ENCODE measurements at regions not wholly inside any gene's neighbourhood (a gene's known extent, or its start where the extent isn't known, plus 50 kb on each side); places are given as distances from the start of the nearest gene placed in this dataset.

DNA sequence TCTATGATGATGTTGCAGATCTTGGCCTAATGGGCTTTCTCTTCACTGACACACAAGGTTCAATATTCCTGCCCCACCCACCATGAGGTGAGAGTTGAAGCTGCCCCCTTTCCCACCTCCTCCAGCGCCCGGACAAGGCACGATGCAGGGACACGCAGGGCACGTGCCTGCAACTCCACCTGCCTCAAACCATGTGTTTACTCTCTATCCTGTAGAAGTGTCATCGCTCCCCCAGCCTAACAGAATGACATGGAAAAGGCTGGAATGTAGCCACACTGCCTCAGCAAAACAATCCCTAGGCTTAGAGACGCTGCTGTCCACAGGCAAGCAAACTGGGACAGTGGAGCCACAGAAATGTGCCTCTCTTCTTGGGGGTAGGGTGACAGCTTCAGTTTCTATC lies 92.9 kb upstream of the SOD1 start:
- no peaks in the 10 kb centered on the region for H3K27me3 ChIP-seq
- no peaks in the 10 kb centered on the region for H3K9me3 ChIP-seq
- no peak overlapping the region for H3K4me3 ChIP-seq (ENCODE audit: low read depth in 1 of 2, low read length in 1 of 2)
- H3K27ac ChIP-seq = no peak overlapping the region
- no peaks in the 10 kb centered on the region for H3K36me3 ChIP-seq
- no peaks in the 10 kb centered on the region for H3K4me1 ChIP-seq (ENCODE audit: control insufficient read depth in 1 of 2, insufficient read depth in 1 of 2, low read depth in 1 of 2, low read length in 1 of 2)
- TF ChIP-seq, protein P1, sequence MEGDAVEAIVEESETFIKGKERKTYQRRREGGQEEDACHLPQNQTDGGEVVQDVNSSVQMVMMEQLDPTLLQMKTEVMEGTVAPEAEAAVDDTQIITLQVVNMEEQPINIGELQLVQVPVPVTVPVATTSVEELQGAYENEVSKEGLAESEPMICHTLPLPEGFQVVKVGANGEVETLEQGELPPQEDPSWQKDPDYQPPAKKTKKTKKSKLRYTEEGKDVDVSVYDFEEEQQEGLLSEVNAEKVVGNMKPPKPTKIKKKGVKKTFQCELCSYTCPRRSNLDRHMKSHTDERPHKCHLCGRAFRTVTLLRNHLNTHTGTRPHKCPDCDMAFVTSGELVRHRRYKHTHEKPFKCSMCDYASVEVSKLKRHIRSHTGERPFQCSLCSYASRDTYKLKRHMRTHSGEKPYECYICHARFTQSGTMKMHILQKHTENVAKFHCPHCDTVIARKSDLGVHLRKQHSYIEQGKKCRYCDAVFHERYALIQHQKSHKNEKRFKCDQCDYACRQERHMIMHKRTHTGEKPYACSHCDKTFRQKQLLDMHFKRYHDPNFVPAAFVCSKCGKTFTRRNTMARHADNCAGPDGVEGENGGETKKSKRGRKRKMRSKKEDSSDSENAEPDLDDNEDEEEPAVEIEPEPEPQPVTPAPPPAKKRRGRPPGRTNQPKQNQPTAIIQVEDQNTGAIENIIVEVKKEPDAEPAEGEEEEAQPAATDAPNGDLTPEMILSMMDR (IDR thresholded peaks at IDR 0.05) = no peak

DNA sequence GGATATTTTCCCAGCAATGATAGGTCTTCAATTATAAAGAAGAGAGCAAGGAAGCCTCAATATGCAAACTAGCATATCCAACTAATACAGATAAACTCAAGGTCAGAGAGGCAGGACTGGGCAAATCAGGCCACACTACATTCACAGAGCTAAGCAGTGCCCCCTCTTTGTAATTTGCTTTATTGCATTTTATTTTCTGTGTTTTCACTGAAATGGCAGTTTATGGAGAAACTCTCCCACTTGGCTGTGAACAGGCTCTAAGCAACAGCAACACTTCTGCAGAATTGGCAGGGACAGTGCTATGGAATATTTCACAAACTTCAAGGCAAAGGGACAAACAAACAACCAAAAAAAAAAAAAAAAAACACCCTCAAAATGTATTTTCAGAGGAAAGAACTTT lies 93.4 kb upstream of the SOD1 start:
- H3K4me3 ChIP-seq (ENCODE audit: low read depth in 1 of 2, low read length in 1 of 2) = no peak overlapping the region
- H3K36me3 ChIP-seq = no peaks in the 10 kb centered on the region
- H3K9me3 ChIP-seq = no peaks in the 10 kb centered on the region
- TF ChIP-seq, protein P1 (IDR thresholded peaks at IDR 0.05) = no peak
- H3K27me3 ChIP-seq = peaks cover 4% of the 10 kb centered on the region
- no peak overlapping the region for H3K27ac ChIP-seq
- H3K4me1 ChIP-seq (ENCODE audit: control insufficient read depth in 1 of 2, insufficient read depth in 1 of 2, low read depth in 1 of 2, low read length in 1 of 2) = no peaks in the 10 kb centered on the region

DNA sequence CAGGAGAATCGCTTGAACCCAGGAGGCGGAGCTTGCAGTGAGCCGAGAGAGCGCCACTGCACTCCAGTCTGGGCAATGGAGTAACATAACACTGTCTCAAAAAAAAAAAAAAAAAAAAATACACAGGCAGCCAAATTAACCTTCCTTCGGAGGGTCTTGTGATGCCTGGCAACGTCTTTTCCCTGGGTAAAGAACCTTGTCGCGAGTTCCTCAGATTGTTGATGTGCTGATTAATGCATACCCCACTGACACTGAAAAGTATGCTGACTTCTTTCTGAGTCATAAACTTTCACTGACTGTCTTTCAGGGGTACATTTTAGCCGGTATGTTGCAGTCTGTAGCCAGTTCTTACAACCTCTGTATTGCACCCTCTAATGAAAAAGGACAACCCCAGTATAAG lies 95.1 kb upstream of the SOD1 start:
- H3K4me3 ChIP-seq (ENCODE audit: low read depth in 1 of 2, low read length in 1 of 2) = no peak overlapping the region
- no peak overlapping the region for H3K27ac ChIP-seq
- no peaks in the 10 kb centered on the region for H3K4me1 ChIP-seq (ENCODE audit: control insufficient read depth in 1 of 2, insufficient read depth in 1 of 2, low read depth in 1 of 2, low read length in 1 of 2)
- no peaks in the 10 kb centered on the region for H3K9me3 ChIP-seq
- TF ChIP-seq, protein P1 (IDR thresholded peaks at IDR 0.05) = no peak
- no peaks in the 10 kb centered on the region for H3K36me3 ChIP-seq
- peaks cover 20% of the 10 kb centered on the region for H3K27me3 ChIP-seq

DNA sequence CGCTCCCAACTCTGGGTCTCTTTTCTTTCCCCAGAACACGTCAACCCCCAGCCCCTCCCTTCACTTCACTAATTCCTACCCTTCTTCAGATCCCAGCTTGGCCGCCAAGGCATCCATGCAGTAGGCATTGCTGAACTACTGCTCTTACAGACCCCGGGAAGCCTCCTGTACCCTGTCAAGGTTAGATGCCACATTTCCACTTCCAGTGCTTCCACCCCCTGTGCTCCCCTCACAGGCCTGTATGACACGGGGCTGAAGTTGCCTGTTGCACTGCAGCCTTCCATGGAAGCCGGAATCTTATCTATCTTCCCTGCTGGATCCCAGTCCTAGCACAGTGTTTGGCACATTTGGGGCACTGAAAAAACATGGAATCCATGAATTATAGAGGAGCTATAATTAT lies 99.0 kb upstream of the SOD1 start:
- H3K4me1 ChIP-seq (ENCODE audit: control insufficient read depth in 1 of 2, insufficient read depth in 1 of 2, low read depth in 1 of 2, low read length in 1 of 2) = peaks cover 0 to 4% of the 10 kb centered on the region in 2 experiments
- peaks cover 60% of the 10 kb centered on the region for H3K27me3 ChIP-seq
- H3K27ac ChIP-seq = no peak overlapping the region
- TF ChIP-seq, protein P1 (IDR thresholded peaks at IDR 0.05) = no peak
- H3K9me3 ChIP-seq = no peaks in the 10 kb centered on the region
- H3K36me3 ChIP-seq = no peaks in the 10 kb centered on the region
- no peak overlapping the region for H3K4me3 ChIP-seq (ENCODE audit: low read depth in 1 of 2, low read length in 1 of 2)

DNA sequence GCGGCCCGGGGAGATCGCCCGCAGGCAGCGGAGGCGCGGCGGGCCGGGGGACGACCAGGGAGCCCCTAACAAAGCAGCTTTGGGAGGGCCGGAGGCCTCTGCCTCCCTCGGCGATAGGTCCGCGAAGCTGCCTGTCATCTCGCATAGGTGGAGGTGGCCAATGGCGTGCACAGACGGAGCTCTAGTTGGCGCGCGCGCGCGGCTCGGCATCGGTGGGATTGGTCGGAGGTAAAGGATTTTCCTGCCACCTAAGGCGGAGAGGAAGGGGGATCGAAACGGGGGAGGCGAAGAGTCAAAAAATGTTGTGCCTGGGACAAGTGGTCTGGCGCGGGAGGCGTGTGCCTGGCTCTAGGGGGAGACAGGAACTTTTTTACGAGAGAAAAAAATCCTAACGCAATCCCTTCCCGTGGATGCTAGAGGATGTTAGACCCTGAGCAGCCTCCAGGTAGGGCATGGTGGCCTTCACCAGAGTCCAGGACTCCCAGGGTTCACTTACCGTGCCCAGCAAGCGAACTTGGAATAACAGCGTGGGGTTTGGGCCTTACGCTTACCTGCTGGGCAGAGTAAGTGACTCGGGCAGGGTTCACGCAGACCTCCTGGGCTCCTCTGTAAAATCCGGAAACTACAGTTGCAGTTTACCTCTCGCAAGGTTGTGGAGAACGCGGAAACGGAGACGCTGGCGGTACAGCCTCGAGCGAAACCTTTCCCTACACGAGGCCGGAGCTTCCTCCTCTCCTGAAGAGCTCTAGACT lies 99.9 kb upstream of the SOD1 start:
- Histone ChIP-seq H3K9me3 (no peaks in the 10 kb centered on the region), H3K4me3 (ENCODE audit: low read depth in 1 of 2, low read length in 1 of 2) (no peak overlapping the region), H3K4me1 (ENCODE audit: control insufficient read depth in 1 of 2, insufficient read depth in 1 of 2, low read depth in 1 of 2, low read length in 1 of 2) (peaks cover 0 to 4% of the 10 kb centered on the region in 2 experiments), H3K27ac (no peak overlapping the region), H3K36me3 (no peaks in the 10 kb centered on the region), H3K27me3 (peaks cover 69% of the 10 kb centered on the region)
- TF ChIP-seq, protein P1 (IDR thresholded peaks at IDR 0.05) = no peak
